ENCODE measurements at regions not wholly inside any gene's neighbourhood (a gene's known extent, or its start where the extent isn't known, plus 50 kb on each side); places are given as distances from the start of the nearest gene placed in this dataset.
A peak's percentile ranks its signal among the peaks of the same experiment; 100 is the strongest.

- TF ChIP-seq EZH2 (IDR thresholded peaks at IDR 0.05; ENCODE audit: borderline replicate concordance, insufficient read depth, low read depth, low read length, poor library complexity, severe bottlenecking) (no peak), CTCF (IDR thresholded peaks at IDR 0.05) (peak; percentile 68)
These were observed 402.3 kb upstream of the SLC14A2 start for GRCh38 chr18:45213040-45213333.
